ENCODE measurements at regions not wholly inside any gene's neighbourhood (a gene's known extent, or its start where the extent isn't known, plus 50 kb on each side); places are given as distances from the start of the nearest gene placed in this dataset.

DNA sequence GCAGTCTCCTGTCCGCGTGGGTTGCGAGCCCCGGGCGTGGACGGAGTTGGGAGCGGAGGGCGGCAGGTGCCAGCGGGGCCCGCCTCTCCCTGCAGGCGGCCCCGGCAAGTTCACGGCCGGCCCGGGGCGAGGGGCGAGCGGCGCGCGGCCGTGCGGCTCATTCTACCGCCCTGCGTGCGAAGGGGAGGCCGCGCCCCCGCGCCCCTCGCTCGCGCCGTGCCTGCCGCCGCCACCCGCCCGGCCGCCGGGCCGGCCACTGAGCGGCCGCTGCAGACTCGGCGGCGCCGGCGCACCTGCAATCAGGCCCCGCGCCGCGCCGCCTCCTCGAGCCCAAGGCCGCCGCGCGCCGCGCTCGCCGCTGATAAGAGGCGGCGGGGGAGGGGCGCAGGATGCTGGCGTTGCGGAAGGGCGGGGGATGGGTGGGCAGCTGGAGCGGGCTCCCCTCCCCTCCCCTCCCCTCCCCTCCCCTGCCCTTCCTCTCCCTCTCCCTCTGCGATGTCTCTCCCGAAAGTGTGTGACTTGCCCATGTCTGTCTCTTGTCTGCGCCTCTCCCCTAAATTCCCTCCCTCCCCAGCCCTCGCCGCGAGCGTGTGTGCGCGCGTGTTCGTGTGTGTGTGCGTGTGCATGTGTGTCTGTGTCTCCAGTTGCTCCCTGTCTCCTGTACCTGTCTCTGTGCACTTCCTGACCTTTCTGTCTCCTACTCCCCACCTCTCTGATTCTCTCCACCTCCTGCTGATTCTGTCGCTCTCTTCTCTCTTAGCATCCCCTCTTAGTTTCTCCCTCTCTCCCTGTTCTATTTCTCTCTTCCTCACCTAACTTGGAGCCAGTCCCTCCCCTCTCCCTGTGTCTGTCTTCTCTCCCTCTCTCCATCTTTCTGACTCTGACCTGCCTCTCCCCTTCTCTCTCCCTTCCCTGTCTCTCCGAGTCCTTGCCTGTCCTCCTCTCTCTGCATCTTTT is 768.1 kb upstream of the TBX3 start:
- peak; percentile 2 for DNase-seq

DNA sequence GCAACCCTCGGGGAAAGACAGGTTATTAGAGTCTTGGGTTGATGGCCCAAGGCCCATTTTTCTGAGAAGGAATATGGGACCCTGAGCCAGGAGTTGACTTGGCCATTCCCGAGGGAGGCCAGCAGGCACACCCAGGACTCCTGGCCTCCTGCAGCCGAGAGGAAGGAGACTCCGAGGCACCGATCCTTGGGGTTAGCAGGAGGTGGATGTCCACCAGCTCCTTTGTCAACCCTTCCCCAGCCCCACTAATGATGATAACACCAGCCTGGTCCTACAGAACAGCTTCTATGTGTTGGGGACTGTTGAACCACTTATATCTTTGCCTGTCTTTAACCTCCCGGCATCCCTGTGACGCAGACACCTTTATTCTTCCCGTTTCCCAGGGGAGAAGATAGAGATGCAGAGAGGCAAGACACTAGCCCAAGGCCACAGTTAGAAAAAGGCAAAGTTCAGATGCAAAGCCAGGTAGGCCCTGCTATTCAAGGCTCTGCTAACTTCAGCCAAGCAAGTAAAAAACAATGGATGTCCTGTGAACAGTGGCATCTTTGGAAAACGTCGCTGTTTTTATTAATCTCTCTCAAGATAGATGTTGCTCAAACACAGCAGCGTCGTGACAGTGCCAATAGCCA is 767.3 kb upstream of the TBX3 start:
- DNase-seq: no peak

DNA sequence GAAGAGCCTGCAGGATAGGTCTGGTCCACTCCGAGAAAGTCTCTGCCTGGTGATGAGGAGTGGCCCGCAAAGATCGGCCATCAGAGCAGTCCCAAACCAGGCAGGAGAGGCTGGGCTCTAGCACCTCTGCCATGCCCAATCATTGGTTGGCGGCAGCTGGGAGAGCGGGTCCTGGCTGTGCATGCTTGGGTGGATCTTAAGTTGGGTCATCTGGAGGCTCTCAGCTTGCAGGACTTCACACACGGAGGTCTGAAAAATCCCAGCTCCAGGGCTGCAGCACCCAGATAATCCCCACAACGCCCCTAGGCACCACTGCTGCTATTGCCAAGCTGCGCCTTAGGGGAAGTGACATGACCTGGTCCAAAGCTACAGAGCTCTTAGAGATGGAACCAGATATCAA is 766.7 kb upstream of the TBX3 start:
- DNase-seq: no peak

DNA sequence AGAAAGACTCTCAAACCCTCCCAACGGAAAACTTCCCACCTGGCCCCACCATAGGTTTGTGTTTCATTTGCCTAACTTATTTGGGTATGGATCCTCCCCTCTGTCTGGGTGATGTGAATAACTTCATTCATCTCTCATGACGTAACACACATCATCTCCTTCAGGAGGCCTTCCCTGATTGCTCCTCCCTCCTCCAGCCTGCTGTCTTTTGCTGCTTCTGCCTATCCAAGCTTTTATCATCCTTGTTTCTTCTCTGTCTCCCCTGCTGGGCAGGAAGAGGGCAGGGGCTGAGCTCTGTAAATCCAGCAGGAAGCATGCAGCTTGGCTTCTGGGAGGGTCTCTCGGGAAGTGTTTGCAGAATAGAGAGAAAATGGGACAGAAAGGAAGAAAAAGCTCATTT is 766.0 kb upstream of the TBX3 start:
- DNase-seq: no peak

DNA sequence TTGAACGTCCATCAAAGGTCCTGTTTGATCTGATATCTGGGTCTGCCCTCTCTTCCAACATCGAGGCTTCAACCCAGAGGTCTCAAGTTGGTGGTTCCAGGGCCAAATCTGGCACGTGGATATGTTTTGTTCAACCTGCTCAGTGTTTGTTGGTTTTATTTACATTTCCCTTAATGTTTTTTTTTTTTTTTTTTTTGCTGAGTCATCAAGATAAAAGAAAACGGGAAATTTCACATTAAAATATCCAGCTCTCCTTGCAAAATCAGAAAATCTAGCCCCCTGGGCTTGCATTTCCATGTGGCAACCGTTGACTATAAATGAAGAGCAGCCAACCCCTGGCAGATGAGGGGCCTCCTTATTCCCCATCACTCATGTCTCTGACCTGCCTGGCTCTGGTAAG is 765.6 kb upstream of the TBX3 start:
- no peak for DNase-seq

DNA sequence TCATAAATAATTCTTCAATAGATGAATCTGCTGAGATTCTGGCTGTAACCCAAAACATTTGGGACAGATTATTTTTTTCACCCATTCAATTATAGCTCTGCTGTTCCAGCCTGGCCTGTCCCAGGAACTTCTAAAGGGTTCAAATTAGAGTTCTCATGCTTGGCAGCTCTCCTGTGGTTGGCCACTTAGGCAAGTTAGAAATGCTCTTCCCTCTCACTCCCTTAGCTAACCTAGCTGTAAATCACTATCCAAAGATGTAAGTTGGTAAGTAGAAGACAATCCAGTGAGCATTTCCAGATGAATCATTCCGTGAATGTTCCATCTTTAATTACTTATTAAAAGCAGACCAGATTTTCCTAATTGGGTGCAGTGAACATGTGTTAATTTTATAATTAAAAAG is 760.4 kb upstream of the TBX3 start:
- no peak for DNase-seq

DNA sequence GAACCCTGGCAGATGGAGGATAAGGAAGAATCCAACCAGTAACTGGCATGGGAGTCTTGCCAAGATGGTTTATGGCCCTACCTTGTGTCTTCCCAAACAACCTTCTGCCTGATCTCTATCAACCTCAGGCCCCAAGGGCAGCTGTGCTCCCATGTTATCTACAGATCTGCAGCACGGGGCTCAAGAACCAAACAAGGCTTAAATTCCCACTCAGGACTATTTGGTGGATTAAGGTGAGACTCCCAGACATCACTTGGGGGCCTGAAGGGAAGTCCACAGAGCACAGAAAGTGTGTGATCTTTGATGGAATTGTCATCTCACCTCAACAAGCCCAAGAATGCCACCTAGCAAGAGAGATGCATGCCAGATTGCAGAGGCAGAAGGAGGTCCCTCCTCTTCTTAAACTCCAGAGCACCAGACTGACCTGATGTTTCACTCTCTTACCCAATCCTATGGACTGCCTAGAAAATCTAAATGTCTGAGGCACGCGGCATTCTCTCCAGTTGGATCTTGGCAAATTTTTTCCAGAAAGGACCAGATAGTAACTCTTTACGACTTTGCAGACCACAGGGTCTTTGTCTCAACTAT is 759.5 kb upstream of the TBX3 start:
- DNase-seq: no peak

DNA sequence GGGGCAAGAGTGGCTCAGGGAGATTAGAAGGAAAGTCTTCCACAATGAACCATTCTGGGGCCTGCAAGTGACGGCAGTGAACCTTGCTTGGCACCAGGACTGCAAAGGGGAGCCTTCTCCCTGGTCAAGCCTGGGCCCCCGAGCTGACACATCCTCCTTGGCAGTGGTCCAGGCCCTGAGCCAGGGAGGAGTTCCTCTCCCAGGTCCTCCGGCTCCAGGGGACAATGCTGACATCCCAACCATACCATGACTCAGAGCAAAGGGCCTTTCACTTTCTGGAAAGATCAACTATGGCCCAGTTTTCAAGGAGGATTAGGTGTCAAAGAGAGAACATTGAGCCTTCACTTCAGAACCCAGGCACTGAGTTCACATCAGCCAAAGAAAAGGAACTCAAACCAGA is 756.5 kb upstream of the TBX3 start:
- DNase-seq: no peak

DNA sequence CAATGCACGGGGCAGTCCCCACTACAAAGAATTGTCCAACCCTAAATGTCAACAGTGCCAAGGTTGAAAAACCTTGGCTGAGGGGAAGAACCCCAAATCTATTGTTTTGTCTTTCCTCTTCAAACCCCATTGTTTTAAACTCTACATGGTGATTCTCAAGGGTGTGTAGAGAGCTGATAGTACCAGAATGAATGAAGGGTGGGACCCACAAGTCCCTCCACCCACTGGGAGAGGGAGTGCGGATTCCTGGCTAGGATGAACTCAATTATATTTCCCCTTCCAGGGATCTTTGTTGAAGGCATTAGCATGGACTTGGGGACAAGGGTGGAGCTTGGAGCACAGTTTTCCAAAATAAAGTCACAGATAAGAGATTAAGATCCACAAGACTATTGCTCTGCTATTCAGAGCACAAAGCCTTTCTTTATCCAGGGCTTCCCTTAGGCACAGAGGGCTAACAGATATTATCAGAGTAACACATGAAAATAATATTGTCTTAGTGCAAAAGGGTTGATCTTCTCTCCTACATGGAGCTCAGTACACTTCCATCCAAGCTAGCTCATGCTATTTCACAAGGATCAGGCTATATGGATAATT is 755.1 kb upstream of the TBX3 start:
- DNase-seq: no peak

DNA sequence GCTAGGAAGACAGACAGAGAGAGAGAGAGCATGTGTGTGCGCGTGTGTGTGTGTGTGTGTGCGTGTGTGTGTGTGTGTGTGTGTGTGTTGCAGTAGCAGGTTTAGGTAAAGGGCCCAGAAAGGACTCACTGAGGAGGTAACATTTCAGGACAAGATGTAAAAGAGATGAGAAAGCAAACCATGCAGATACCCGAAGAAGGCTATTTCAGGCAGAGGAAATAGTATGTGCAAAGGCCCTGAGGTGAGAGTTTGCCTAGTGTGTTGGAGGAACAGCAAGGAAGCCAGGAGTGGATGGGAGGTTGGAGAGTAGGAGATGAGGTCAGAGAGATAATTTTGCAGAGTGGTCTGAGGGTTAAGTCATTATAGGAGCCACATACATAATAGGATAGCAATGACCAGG is 754.3 kb upstream of the TBX3 start:
- no peak for DNase-seq

DNA sequence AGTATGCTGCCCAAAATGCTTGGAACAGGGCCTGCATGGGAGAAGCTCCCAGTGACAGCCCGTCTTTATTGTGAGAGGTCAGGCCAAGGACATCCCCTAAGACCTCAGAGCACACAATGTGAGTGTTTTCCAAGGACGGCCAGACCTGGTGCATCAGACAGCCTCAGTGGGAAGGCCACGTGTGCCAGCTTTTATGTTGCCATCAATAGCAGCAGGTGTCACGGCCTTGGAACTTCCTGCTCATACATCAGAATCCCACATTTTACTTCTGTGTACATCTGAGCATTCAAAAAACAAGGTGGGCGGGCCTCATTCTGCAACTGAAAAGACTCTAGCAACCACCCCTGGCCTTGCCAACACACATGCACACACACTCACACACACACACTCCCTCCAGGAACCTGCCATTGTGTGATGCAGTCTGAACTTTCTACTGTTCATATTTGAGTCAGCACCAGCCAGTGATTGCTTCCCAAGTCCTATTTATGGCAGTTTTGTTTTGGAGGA is 753.1 kb upstream of the TBX3 start:
- no peak for DNase-seq

DNA sequence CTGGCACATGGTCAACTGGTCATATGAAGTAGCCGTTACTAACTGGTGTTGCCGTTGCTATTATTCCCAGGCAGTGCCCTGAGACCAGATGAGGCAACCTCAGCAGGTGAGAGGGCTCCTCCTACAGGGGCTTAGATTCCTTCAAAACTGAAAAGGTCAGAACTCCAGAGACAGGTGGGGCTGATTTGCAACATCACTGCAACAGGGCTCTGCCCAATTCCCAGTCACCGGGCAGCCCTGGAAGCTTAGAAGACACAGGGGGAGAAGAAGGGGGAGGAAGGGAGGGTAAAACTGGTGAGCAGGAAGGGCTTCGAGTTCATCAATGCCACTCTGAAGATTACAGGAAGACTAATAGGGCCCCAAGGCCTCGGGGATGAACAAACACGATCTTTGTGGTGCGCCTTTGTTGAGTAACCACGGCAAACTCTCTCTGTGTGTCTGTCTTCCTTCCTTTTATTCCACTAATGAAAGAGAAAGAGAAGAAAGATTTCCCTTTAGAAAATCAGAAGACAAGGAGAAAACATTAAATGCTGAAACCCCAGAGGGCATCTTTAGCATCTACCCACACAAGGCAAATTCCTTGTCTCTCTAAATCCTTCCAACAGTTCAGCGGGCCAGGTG is 749.1 kb upstream of the TBX3 start:
- DNase-seq: no peak

DNA sequence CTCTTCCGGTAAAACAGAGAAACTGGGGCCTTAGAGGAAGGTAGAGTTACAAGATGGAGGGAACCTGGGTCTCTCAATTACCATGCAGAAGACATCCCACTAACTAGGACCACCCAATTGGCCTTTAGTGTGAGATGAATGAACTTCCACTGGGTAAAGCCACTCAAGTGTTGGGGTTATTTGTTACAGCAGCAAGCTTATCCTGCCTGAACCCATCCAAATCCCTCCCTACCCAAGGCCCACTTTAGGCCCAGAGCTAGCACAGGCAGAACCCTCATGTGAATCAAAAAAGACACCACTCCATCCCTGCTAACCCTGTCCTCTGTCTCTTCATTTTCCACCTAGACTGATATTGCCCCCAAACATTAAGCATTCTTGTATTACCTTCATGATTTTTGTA is 746.7 kb upstream of the TBX3 start:
- DNase-seq: no peak

DNA sequence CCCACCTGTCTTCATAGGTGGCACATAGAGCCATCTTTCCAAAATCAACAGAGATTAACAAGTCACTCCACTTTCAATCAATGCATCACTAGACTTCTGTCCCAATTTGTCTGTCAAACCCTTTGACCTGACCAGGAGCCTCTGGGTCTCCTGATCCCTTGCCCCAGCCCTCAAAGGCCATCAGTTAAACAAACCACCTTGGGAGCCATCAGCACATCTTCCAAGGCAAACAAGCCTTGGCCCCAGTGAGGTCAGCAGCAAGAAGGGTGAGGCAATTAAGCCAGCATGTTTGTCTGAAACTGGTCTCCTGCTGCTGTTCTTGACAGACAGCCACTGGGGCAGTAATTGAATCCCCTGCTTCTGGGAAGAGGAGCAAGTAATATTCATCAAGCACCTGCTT is 742.8 kb upstream of the TBX3 start:
- DNase-seq: no peak

DNA sequence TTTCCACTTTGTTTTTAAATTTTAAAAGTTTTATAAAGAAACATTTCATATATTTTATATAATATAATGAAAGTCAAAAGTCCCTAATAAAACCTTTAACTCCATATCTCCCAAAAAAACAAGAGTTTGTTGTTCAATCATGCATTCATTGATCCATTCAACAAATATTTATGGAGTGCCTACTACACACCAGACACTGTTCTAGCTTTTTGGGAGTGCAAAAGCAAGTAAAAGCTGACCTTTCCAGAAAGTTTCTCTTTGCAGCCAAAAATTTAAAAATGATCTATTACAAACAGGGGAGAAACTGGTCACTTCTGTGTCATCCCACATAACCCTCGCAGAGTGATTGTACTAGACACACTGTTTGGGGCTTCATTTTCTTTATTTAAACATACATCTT is 740.0 kb upstream of the TBX3 start:
- no peak for DNase-seq

DNA sequence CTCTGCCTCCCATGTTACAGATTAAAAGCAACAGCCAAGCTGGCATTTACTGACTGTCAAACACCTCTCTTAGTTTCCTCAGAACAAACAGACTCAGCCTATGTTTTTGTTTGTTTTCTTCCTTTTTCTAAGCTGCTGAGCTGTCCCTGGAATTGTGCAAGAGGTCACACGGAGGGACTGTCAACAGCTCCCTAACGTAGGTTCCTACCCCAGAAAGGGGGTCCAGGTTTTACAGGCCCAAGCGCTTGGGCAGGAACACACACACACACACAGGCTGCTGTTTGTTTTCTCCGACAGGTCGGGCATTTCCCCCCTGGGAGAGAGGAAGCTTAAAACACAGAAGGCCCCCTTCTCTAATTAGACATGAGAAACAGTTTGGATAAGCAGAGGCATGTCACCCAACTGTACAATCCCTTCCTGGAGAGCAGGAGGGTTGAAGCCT is 739.6 kb upstream of the TBX3 start:
- no peak for DNase-seq

DNA sequence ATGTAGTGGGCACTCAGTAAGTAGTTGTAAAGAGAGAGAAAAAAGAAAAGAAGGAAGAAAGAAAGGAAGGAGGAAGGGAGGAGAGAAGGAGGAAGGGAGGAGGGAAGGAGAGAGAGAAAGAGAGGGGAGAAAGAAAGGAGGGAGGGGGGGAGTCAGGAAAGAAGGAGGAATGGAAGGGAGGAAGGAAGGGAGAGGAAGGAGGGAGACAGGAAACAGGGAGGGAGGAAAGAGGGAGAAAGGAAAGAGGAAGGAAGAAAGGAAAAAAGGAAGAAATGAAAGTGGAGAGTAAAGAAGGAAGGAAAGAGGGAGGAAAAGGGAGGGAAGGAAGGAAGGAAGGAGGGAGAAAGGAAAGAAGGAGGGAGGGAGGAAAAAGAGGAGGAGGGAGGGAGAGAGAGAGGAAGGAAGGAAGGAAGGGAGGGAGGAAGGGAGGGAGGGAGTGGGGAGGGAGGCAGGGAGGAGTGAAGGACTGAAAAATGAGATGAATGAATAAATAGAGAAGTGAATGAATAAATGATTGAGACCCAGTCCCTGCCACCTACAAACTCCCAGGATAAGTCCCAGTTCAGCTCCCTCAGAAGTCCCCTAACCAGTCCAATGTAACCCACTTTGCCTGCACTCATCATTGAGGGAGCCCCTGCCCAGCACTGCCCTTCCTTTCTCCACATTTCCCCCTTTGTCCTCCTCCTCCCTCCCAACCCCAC is 739.0 kb upstream of the TBX3 start:
- DNase-seq: no peak

DNA sequence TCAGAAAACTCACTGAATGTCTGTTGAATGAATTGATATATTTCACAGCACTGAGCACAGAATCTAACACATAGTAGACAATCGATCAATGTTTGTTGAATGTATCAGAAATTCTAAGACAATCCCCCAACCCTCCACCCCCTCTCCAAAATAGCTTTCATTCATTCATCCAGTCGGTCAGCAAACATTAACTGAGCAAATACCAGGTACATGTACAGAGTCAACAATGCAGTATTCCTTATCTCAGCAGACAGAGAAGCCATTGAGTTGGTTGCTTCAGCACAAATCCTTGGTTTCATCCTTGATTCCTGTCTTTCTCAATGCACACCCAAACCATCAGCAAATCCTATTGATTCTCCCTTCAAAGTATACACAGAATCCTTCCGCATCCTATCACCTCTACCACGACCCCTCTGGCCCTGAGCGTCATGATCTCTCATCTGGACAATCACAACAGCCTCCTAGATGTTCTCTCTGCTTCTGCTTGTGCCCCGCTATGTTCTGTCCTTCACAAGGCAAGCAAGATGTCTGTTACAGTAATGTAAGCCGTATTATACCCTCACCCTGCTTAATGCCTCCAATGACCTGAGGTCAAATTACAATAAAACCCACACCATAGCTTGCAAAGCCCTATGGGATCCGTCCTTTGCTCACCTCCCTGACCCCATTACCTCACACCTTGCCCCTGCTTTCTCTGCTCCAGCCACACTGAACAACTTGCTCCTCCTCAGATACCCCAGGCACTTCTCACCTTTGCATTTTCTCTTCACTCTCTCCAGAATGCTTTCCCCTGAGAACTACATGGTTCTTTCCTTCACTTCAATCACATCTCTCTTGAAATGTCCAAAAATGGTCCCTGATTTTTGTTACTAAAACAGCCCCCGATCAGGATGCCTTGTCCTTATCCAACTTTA is 738.1 kb upstream of the TBX3 start:
- DNase-seq: no peak

DNA sequence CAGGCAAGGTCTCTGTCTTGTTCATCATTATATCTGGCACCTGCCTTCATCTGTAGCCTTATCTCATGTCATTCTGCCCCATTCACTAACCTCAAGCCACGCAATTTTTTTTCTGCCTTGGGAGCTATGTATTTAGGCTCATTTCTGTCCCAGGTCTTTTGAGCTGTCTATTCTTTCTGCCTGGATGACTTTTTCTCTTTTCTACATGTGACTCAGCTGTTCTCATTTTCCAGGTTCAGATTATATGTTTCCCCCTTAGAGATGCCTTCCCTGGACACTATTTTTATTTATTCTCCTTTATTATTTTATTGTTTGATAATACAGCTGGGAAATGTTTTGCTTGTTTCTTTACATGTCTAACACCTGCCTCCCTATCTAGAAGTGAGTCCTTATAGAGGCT is 737.4 kb upstream of the TBX3 start:
- DNase-seq: no peak

DNA sequence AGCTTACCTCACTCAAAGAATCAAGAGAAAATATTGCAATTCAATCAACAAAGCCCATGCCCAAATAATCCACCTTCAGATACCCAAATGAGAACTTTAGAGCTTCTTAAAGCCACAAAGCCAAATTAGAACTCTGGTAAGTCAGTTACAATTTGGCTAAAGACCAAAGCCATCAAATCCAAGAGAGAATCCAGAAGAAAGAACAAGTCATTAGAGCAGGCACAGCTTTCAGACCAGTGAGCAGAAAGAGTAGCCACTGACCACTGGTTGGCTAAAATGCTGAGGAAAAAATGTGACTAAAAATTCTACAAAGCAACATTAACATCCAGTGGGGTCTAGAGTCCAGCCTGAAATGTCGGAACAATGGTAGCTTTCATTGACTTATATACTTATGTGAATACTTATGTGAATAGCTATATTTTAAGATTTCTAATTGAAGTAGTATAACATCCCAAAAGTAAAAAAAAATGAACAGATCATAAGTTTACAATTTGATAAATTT is 735.2 kb upstream of the TBX3 start:
- DNase-seq: no peak

DNA sequence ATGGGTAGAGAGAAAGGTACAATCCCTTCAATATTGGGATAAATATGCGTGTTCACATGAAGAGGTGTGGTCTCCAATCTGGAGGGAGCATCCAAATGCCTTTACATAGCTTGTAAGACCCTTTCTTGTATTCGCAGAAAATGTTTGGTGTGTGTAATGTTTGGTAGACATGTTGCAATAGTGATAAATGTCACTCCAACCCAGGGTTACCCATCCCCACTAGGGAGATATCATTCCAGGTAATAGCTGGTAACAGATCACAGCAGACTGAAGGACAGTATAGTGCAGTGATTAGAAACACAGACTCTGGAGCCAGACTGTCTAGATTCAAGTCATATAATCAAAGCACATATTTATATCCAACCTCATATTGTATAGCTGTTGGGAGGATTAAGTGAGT is 733.6 kb upstream of the TBX3 start:
- DNase-seq: no peak

All from NCI-H524 treated with DMSO at 0.1 percent for 48 hours (cell line).